ENCODE measurements at regions not wholly inside any gene's neighbourhood (a gene's known extent, or its start where the extent isn't known, plus 50 kb on each side); places are given as distances from the start of the nearest gene placed in this dataset.

- Histone ChIP-seq H3K79me2 (ENCODE audit: control insufficient read depth, insufficient read depth, low read length) (no peaks in the 10 kb centered on the region), H3K9me3 (replicated peaks; ENCODE audit: control insufficient read depth, insufficient read depth, low read depth, low read length) (no peaks in the 10 kb centered on the region), H3K9ac (ENCODE audit: insufficient read depth in 1 of 2, low read depth in 2 of 2, low read length in 2 of 2) (no peak overlapping the region), H3K27me3 (ENCODE audit: control insufficient read depth in 2 of 2, insufficient read depth in 2 of 2, low read length in 2 of 2) (no peaks in the 10 kb centered on the region), H2AFZ (ENCODE audit: low read depth, low read length) (no peak overlapping the region), H3K36me3 (ENCODE audit: control insufficient read depth, insufficient read depth, low read length) (no peaks in the 10 kb centered on the region), H3K4me3 (no peak overlapping the region), H3K9me1 (ENCODE audit: control insufficient read depth, insufficient read depth, low read length) (no peaks in the 10 kb centered on the region), H3K27ac (ENCODE audit: extremely low read depth, low read depth, low read length) (no peak overlapping the region), H3K4me2 (ENCODE audit: insufficient read depth, low read length) (no peak overlapping the region), H4K20me1 (replicated peaks; ENCODE audit: control insufficient read depth, insufficient read depth, low read length) (no peaks in the 10 kb centered on the region), H3K4me1 (replicated peaks in 1 of 2; ENCODE audit: control insufficient read depth in 2 of 2, insufficient read depth in 2 of 2, low read length in 2 of 2) (no peaks in the 10 kb centered on the region)
- in situ Hi-C loops (cut with MboI) = no loop called here
- no peak for ATAC-seq
- no peak for DNase-seq (ENCODE audit: extremely low read depth in 1 of 4, low spot score in 3 of 4)
- WGBS (ENCODE audit: insufficient coverage, low coverage, missing lambda C conversion rate) = 0% methylated on average over 5 of the region's 5 CpGs
- FAIRE-seq = no peak
- no TSS peak for BruUV-seq (replicated peaks)
- intact Hi-C loops (cut with micrococcal nuclease) = no loop called here
- POLR2A ChIA-PET = no interaction called here
- CTCF ChIA-PET (ENCODE audit: low intra/inter-chr PET ratio) = no interaction called here
- TF ChIP-seq CBX3 (IDR thresholded peaks at IDR 0.05; ENCODE audit: borderline replicate concordance in 1 of 2, low read length in 2 of 2) = no peak
- TF ChIP-seq ZFP36 (IDR thresholded peaks at IDR 0.05; ENCODE audit: low read depth, low read length, partially characterized antibody) = no peak
- TF ChIP-seq, protein P1, sequence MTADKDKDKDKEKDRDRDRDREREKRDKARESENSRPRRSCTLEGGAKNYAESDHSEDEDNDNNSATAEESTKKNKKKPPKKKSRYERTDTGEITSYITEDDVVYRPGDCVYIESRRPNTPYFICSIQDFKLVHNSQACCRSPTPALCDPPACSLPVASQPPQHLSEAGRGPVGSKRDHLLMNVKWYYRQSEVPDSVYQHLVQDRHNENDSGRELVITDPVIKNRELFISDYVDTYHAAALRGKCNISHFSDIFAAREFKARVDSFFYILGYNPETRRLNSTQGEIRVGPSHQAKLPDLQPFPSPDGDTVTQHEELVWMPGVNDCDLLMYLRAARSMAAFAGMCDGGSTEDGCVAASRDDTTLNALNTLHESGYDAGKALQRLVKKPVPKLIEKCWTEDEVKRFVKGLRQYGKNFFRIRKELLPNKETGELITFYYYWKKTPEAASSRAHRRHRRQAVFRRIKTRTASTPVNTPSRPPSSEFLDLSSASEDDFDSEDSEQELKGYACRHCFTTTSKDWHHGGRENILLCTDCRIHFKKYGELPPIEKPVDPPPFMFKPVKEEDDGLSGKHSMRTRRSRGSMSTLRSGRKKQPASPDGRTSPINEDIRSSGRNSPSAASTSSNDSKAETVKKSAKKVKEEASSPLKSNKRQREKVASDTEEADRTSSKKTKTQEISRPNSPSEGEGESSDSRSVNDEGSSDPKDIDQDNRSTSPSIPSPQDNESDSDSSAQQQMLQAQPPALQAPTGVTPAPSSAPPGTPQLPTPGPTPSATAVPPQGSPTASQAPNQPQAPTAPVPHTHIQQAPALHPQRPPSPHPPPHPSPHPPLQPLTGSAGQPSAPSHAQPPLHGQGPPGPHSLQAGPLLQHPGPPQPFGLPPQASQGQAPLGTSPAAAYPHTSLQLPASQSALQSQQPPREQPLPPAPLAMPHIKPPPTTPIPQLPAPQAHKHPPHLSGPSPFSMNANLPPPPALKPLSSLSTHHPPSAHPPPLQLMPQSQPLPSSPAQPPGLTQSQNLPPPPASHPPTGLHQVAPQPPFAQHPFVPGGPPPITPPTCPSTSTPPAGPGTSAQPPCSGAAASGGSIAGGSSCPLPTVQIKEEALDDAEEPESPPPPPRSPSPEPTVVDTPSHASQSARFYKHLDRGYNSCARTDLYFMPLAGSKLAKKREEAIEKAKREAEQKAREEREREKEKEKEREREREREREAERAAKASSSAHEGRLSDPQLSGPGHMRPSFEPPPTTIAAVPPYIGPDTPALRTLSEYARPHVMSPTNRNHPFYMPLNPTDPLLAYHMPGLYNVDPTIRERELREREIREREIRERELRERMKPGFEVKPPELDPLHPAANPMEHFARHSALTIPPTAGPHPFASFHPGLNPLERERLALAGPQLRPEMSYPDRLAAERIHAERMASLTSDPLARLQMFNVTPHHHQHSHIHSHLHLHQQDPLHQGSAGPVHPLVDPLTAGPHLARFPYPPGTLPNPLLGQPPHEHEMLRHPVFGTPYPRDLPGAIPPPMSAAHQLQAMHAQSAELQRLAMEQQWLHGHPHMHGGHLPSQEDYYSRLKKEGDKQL (CRISPR knock-in tag; IDR thresholded peaks at IDR 0.05; ENCODE audit: borderline replicate concordance) = no peak
- no peak for TF ChIP-seq KAT8 (IDR thresholded peaks at IDR 0.05; ENCODE audit: low read depth)
- no peak for TF ChIP-seq ATF1 (CRISPR knock-in tag; IDR thresholded peaks at IDR 0.05)
- no peak for TF ChIP-seq ATF1 (tag; IDR thresholded peaks at IDR 0.05)
- TF ChIP-seq CUX1 (CRISPR knock-in tag; IDR thresholded peaks at IDR 0.05) = no peak
- TF ChIP-seq NCOA6 (IDR thresholded peaks at IDR 0.05) = no peak
- TF ChIP-seq SMARCE1 (IDR thresholded peaks at IDR 0.05) = no peak
- no peak for TF ChIP-seq EZH2 (IDR thresholded peaks at IDR 0.05; ENCODE audit: borderline replicate concordance, low read depth, low read length)
- TF ChIP-seq NEUROD1 (IDR thresholded peaks at IDR 0.05; ENCODE audit: borderline replicate concordance, low read depth, low read length, partially characterized antibody) = no peak
These were observed 736.9 kb downstream of the TLE1 start for GRCh38 chr9:80952363-80952922.
